Middle frontal gyrus (tissue), 1 donor: ENCODE measurements at regions not wholly inside any gene's neighbourhood (a gene's known extent, or its start where the extent isn't known, plus 50 kb on each side); places are given as distances from the start of the nearest gene placed in this dataset.
"Not testable (repeated sequence)": the region's sequence is repeated elsewhere in the genome, so short reads cannot be mapped to it uniquely, and the experiment has no call there.

Experiments used
- DNase-seq: peaks from one replicate; pipeline ENCODE4 v3.0.0-alpha.2; 2015; ENCODE audit warnings: low spot score; ENCODE audit errors: extremely low spot score

- no peak for DNase-seq
Measured at GRCh38 chr6:66526061-66526460, 819.0 kb upstream of the EYS start.

GRCh38 chr6:66522864-66523263, 815.8 kb upstream of the EYS start:
- no peak for DNase-seq

GRCh38 chr6:66516377-66516776, 809.4 kb upstream of the EYS start:
- DNase-seq, result no peak

GRCh38 chr6:66508433-66508832, 801.4 kb upstream of the EYS start:
- DNase-seq, result no peak

- no peak for DNase-seq
Measured at GRCh38 chr6:66499851-66500250, 792.8 kb upstream of the EYS start.

- no peak for DNase-seq
Measured at GRCh38 chr6:66496659-66497058, 789.6 kb upstream of the EYS start.

GRCh38 chr6:66494643-66495042, 787.6 kb upstream of the EYS start:
- not testable (repeated sequence) for DNase-seq

GRCh38 chr6:66489269-66489987, 782.4 kb upstream of the EYS start:
- no peak for DNase-seq

- no peak for DNase-seq
Measured at GRCh38 chr6:66481216-66481615, 774.2 kb upstream of the EYS start.

GRCh38 chr6:66478705-66479104, 771.7 kb upstream of the EYS start:
- DNase-seq, result no peak

GRCh38 chr6:66435321-66435720, 728.3 kb upstream of the EYS start:
- no peak for DNase-seq

- DNase-seq, result no peak
Measured at GRCh38 chr6:66429210-66429609, 722.2 kb upstream of the EYS start.

GRCh38 chr6:66423047-66423446, 716.0 kb upstream of the EYS start:
- no peak for DNase-seq

- DNase-seq, result no peak
Measured at GRCh38 chr6:66421570-66421969, 714.5 kb upstream of the EYS start.

- DNase-seq, result no peak
Measured at GRCh38 chr6:66418906-66419305, 711.9 kb upstream of the EYS start.

GRCh38 chr6:66403966-66404365, 696.9 kb upstream of the EYS start:
- DNase-seq, result no peak

- no peak for DNase-seq
Measured at GRCh38 chr6:66402873-66403272, 695.8 kb upstream of the EYS start.

GRCh38 chr6:66396549-66396948, 689.5 kb upstream of the EYS start:
- DNase-seq, result no peak

- DNase-seq, result no peak
Measured at GRCh38 chr6:66396145-66396544, 689.1 kb upstream of the EYS start.

GRCh38 chr6:66390393-66390792, 683.4 kb upstream of the EYS start:
- DNase-seq, result no peak

GRCh38 chr6:66376001-66376400, 669.0 kb upstream of the EYS start:
- DNase-seq, result no peak

- no peak for DNase-seq
Measured at GRCh38 chr6:66369407-66369806, 662.4 kb upstream of the EYS start.

- DNase-seq, result no peak
Measured at GRCh38 chr6:66362888-66363287, 655.9 kb upstream of the EYS start.

- DNase-seq, result no peak
Measured at GRCh38 chr6:66361886-66362285, 654.9 kb upstream of the EYS start.
